ENCODE measurements at regions not wholly inside any gene's neighbourhood (a gene's known extent, or its start where the extent isn't known, plus 50 kb on each side); places are given as distances from the start of the nearest gene placed in this dataset.

DNA sequence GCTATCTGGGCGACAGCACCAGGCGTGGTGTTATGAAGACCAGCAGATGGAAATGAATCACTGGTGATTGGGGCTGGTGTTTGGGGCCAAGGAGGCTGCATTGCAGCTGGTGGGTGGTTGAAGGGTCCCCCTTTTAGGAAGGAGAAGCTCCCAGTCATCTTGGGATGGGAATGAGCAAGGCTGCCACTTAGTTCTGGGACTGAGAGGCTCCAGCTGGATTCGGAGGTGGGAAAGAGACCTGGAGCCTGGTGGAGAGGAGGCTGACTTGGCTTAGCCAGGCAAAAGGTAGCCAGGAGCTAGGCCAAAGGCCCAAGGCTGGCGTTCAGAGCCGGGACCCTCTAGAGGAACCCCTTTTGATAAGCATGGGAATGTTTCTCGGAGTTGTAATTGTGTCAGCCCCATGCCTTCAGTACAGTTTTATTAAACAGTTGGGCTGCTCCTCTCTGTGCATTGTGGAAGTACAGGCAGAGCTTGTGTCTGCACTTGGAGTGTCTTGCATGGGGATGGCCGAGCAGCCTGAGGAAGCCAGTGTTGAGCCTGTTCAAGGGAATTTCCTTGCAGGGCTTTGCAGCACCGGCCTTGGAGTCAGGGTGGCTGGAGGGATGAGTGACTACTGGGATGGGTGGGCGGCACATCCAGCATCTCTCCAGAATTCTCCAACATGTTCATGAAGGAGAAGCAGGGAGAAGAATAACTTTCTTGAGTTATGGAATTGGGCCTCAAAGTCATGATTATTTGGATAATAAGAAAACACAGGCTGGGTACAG is 234.9 kb downstream of the BAMBI start:
- TF ChIP-seq EZH2 (IDR thresholded peaks at IDR 0.05; ENCODE audit: insufficient read depth, low read length), result no peak
- TF ChIP-seq, protein P1, sequence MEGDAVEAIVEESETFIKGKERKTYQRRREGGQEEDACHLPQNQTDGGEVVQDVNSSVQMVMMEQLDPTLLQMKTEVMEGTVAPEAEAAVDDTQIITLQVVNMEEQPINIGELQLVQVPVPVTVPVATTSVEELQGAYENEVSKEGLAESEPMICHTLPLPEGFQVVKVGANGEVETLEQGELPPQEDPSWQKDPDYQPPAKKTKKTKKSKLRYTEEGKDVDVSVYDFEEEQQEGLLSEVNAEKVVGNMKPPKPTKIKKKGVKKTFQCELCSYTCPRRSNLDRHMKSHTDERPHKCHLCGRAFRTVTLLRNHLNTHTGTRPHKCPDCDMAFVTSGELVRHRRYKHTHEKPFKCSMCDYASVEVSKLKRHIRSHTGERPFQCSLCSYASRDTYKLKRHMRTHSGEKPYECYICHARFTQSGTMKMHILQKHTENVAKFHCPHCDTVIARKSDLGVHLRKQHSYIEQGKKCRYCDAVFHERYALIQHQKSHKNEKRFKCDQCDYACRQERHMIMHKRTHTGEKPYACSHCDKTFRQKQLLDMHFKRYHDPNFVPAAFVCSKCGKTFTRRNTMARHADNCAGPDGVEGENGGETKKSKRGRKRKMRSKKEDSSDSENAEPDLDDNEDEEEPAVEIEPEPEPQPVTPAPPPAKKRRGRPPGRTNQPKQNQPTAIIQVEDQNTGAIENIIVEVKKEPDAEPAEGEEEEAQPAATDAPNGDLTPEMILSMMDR (IDR thresholded peaks at IDR 0.05; ENCODE audit: insufficient read depth, low read depth, low read length), result no peak
